ENCODE measurements at regions not wholly inside any gene's neighbourhood (a gene's known extent, or its start where the extent isn't known, plus 50 kb on each side); places are given as distances from the start of the nearest gene placed in this dataset.
"Not testable (repeated sequence)": the region's sequence is repeated elsewhere in the genome, so short reads cannot be mapped to it uniquely, and the experiment has no call there.

DNA sequence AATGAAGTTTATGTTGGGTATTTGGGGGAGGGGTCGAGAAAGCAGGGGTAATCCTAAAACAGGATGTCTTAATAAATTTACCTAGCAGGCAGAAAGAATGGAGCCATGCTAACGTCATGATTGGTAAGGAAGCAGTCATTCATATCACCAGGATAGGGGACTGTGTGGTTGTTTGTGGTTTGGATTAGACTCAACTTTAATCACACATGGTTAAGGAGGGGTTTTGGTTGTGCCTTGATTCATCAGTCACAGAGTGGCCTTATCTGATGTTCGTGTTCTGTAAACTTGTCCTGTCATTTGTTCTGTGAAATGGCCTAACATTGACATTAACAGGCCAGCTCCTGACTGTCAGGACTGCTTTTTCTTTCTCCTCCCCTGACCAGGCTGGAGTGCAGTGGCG, 119.1 kb downstream of the GOLGA6L22 start:
- TF ChIP-seq, protein P1, sequence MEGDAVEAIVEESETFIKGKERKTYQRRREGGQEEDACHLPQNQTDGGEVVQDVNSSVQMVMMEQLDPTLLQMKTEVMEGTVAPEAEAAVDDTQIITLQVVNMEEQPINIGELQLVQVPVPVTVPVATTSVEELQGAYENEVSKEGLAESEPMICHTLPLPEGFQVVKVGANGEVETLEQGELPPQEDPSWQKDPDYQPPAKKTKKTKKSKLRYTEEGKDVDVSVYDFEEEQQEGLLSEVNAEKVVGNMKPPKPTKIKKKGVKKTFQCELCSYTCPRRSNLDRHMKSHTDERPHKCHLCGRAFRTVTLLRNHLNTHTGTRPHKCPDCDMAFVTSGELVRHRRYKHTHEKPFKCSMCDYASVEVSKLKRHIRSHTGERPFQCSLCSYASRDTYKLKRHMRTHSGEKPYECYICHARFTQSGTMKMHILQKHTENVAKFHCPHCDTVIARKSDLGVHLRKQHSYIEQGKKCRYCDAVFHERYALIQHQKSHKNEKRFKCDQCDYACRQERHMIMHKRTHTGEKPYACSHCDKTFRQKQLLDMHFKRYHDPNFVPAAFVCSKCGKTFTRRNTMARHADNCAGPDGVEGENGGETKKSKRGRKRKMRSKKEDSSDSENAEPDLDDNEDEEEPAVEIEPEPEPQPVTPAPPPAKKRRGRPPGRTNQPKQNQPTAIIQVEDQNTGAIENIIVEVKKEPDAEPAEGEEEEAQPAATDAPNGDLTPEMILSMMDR (IDR thresholded peaks at IDR 0.05) = not testable (repeated sequence)
- TF ChIP-seq POLR2A (IDR thresholded peaks at IDR 0.05) = not testable (repeated sequence)

All from body of pancreas (tissue), 4 donors.